Vagina (tissue), 2 donors: ENCODE measurements at regions not wholly inside any gene's neighbourhood (a gene's known extent, or its start where the extent isn't known, plus 50 kb on each side); places are given as distances from the start of the nearest gene placed in this dataset.

Experiments used
- DNase-seq, 2 donors: peaks; one replicate each; pipeline ENCODE4 v3.0.0-alpha.2; 2017; ENCODE audit errors: extremely low spot score in 2 of 2
- H3K27ac ChIP-seq: fragments of 200-600 bp; sonication (generic); one replicate; pipeline ENCODE4 v1.5.1; 2019
- H3K27me3 ChIP-seq: fragments of 200-600 bp; sonication (generic); one replicate; pipeline ENCODE4 v1.5.1; 2019
- H3K36me3 ChIP-seq, 2 donors: fragments of 200-600 bp; sonication (generic); one replicate each; pipeline ENCODE4 v1.5.1; 2017 to 2019
- H3K4me1 ChIP-seq: fragments of 200-600 bp; sonication (generic); one replicate; pipeline ENCODE4 v1.5.1; 2019
- H3K4me3 ChIP-seq, 2 donors: fragments of 200-600 bp; sonication (generic); 1 replicate in 1 of 2; 2 replicates in 1 of 2; pipeline ENCODE4 v1.5.1; 2016 to 2019
- H3K9me3 ChIP-seq: fragments of 200-600 bp; sonication (generic); one replicate; pipeline ENCODE4 v1.5.1; 2019
- CTCF ChIP-seq, 3 experiments: fragments of 450-650 bp in 2 of 3; fragments of 200-600 bp in 1 of 3; sonication (generic) in 1 of 3; IDR thresholded peaks; one replicate each; pipeline ENCODE4 v1.5.1; 2017 to 2019; ENCODE audit warnings: antibody characterized with exemption in 3 of 3, mild to moderate bottlenecking in 2 of 3, moderate library complexity in 2 of 3
- POLR2A ChIP-seq, 2 donors: fragments of 450-650 bp; IDR thresholded peaks; one replicate each; pipeline ENCODE4 v1.6.1; 2017; ENCODE audit warnings: antibody characterized with exemption in 2 of 2, mild to moderate bottlenecking in 2 of 2, moderate library complexity in 2 of 2
- POLR2AphosphoS5 ChIP-seq, 2 donors: sonication (generic); formaldehyde crosslinking; IDR thresholded peaks; one replicate each; pipeline ENCODE4 v1.9.0; 2017; ENCODE audit warnings: antibody characterized with exemption in 2 of 2, mild to moderate bottlenecking in 2 of 2, low read depth in 1 of 2; ENCODE audit not compliant: insufficient read depth in 1 of 2
- intact Hi-C: fragments of 100-400 bp; cut with DNase I; formaldehyde crosslinking; loops from one replicate; pipeline ENCODE4 v1.15.1; 2023

DNA sequence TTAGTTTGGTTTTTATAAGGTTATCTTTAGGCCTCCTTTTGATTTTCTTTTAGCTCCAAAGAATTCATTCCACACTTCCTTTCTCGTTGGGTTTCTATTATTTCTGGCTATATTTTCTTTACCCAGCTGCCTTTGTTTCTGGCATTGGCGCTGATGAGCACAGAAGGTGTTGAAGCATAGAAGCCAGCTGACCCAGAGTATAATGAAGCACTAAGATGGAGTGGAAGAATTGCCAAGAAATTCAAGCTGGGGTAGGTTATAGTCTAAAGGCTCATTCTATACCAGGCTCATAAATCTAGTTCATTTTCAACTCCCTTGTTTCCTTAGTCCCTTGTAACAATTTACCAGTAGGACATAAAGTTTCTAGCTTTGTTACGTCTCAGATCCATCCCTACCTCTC, 169.5 kb downstream of the HRH4 start:
- H3K4me1 ChIP-seq: no peaks in the 10 kb centered on the region
- no peaks in the 10 kb centered on the region for H3K9me3 ChIP-seq
- H3K27ac ChIP-seq: no peak overlapping the region
- intact Hi-C loops: no loop called here
- no peak overlapping the region for H3K4me3 ChIP-seq
- H3K36me3 ChIP-seq: no peaks in the 10 kb centered on the region
- TF ChIP-seq CTCF (IDR thresholded peaks at IDR 0.05) (no peak), POLR2AphosphoS5 (IDR thresholded peaks at IDR 0.05; ENCODE audit: insufficient read depth in 1 of 2, low read depth in 1 of 2) (no peak), POLR2A (IDR thresholded peaks at IDR 0.05) (no peak)
- no peak for DNase-seq
- no peaks in the 10 kb centered on the region for H3K27me3 ChIP-seq

DNA sequence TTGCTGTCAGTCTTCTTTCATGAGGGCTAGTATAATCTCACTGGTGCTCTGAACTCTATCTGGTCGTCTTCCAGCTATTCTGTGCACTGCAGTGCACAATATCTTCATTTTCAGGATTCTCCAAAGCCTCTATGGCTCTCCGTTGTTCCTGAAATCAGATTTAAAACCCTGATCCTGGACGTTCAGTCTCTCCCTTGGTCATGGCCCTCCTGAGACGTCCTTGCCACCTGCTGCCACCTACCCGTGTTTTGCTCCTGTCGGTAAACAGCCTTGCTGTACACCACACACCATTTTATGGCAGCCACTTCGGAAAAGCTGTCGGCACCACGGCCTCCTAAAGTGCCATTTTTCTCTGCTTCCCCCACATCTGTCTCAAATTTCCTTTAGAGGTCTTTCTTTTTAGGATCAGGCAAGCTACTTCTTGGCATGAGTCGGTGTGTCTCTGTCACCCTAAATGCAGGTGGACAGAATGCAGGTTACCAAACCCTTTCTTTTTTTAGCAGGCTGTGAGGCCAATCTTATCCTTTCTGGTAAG, 170.0 kb downstream of the HRH4 start:
- DNase-seq: no peak
- H3K27me3 ChIP-seq: no peaks in the 10 kb centered on the region
- no peak overlapping the region for H3K4me3 ChIP-seq
- no peak for TF ChIP-seq POLR2A (IDR thresholded peaks at IDR 0.05)
- TF ChIP-seq POLR2AphosphoS5 (IDR thresholded peaks at IDR 0.05; ENCODE audit: insufficient read depth in 1 of 2, low read depth in 1 of 2): no peak
- TF ChIP-seq CTCF (IDR thresholded peaks at IDR 0.05): no peak
- no peak overlapping the region for H3K27ac ChIP-seq
- H3K36me3 ChIP-seq: no peaks in the 10 kb centered on the region
- intact Hi-C loops: no loop called here
- no peaks in the 10 kb centered on the region for H3K4me1 ChIP-seq
- H3K9me3 ChIP-seq: no peaks in the 10 kb centered on the region

DNA sequence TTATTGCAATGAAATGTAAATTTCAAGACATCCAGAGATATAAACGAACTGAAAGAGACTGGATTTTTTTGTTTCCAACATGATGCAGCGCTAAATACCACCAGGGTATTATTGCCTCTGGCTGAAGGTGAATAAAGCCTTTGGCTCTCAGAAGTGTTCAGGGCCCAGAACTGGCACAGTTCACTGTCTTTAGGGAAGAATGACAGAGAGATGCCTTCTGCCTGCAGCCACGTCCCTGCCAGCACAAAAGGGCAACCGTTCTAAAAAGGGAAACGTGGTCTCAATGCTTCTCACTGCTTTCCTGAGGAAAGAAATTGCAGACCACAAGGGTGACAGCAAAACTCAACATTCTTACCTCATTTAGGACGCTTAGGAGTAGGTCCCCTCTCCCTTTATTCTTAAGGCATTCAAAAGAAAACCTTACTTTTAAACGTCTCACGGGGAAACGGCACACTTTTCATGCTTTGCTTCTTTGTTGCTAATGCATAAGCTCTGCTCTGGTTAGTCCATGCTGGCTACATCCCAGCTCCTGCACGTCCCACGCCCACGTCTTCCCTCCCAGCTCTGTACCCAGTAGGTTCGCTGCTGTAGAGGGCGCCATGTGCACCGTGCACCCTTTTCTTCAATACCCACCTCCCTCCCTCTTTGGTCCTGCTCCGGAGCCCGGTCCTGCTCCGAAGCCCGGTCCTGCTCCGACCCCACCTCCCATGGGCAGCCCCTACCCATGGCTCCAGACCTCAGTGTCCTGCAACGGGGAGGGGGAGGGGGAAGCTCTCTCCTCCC, 171.0 kb downstream of the HRH4 start:
- H3K27me3 ChIP-seq: no peaks in the 10 kb centered on the region
- TF ChIP-seq POLR2A (IDR thresholded peaks at IDR 0.05) (no peak), POLR2AphosphoS5 (IDR thresholded peaks at IDR 0.05; ENCODE audit: insufficient read depth in 1 of 2, low read depth in 1 of 2) (no peak), CTCF (IDR thresholded peaks at IDR 0.05) (no peak)
- no peak overlapping the region for H3K27ac ChIP-seq
- no peak for DNase-seq
- H3K36me3 ChIP-seq: no peaks in the 10 kb centered on the region
- intact Hi-C loops: no loop called here
- no peaks in the 10 kb centered on the region for H3K9me3 ChIP-seq
- no peaks in the 10 kb centered on the region for H3K4me1 ChIP-seq
- H3K4me3 ChIP-seq: no peak overlapping the region

DNA sequence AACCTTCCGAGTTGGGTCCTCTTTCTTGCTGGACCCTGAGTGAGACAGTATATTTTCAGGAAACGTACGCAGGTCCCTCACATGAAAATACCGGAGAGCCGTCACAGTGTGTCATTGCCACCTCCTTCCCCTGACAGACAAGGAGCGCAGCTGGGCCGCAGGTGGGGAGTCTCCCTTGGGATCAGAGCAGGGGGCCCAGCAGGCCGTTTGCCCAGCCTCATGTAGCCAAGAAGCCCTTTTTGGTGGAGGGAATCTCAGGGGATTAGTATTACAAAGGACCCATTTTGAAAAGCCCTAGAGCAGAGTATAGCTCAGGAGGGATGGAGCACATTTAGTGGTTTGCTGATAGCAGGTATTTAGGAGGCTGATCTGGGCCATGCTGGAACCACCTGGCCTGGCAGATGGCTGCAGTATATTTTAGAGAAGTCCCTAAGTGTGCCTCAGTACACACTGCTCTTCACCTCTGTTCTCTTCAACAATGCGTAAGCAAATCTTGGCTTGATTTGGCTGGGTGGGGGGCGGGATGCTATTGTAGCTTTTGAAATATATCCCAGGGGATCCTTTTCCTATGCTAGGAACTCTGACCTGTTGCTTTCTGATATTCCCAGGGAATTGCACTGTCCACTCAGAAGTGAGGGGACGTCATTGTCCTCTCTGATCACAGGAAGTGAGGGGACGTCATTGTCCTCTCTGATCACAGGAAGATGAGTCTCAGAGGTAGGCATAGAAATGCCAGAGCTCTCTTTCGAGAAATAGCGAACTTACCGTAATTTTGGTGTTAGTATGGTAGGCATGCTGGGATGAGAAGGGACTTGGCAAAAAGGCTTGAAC, 171.9 kb downstream of the HRH4 start:
- no peak for TF ChIP-seq CTCF (IDR thresholded peaks at IDR 0.05)
- no peak for TF ChIP-seq POLR2AphosphoS5 (IDR thresholded peaks at IDR 0.05; ENCODE audit: insufficient read depth in 1 of 2, low read depth in 1 of 2)
- no peak for TF ChIP-seq POLR2A (IDR thresholded peaks at IDR 0.05)
- Histone ChIP-seq H3K27me3 (no peaks in the 10 kb centered on the region), H3K27ac (no peak overlapping the region), H3K9me3 (no peaks in the 10 kb centered on the region), H3K4me3 (no peak overlapping the region), H3K4me1 (no peaks in the 10 kb centered on the region), H3K36me3 (no peaks in the 10 kb centered on the region)
- no peak for DNase-seq
- intact Hi-C loops: no loop called here
